ENCODE measurements at regions not wholly inside any gene's neighbourhood (a gene's known extent, or its start where the extent isn't known, plus 50 kb on each side); places are given as distances from the start of the nearest gene placed in this dataset.
"Not testable (repeated sequence)": the region's sequence is repeated elsewhere in the genome, so short reads cannot be mapped to it uniquely, and the experiment has no call there.

DNA sequence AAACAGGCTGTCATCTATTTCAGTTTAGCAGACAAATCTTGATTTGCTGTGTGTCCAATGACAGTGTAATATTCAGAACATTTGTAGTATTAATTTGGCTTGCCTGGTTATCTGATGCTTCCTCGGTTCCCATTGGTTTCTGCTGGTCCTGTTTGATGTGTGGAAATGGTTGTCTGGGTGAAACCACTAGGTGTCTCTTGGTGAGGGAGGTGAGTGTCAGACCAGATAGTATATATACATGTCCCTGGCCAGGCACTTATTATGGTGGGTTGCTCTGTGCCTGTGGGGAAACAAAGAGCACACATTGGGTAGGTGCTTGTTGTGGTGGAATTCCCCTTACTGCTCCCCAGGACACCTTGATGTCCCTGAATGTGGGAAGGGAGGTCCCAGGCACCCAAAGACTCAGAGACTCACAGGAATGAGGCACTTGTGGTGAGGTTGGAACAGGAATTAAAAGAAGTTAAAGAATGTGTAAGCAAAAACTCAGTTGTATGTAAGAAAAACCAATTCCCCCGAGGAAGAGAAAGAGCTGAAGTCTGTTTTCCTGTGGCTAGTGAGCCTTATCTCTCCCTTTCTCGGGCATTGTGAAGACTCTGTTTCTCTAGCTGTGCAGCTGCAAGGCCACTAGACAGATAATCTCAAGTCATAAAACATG, 1519.1 kb downstream of the BRINP3 start:
- DNase-seq: no peak
- intact Hi-C loops (cut with DNase I): no loop called here

DNA sequence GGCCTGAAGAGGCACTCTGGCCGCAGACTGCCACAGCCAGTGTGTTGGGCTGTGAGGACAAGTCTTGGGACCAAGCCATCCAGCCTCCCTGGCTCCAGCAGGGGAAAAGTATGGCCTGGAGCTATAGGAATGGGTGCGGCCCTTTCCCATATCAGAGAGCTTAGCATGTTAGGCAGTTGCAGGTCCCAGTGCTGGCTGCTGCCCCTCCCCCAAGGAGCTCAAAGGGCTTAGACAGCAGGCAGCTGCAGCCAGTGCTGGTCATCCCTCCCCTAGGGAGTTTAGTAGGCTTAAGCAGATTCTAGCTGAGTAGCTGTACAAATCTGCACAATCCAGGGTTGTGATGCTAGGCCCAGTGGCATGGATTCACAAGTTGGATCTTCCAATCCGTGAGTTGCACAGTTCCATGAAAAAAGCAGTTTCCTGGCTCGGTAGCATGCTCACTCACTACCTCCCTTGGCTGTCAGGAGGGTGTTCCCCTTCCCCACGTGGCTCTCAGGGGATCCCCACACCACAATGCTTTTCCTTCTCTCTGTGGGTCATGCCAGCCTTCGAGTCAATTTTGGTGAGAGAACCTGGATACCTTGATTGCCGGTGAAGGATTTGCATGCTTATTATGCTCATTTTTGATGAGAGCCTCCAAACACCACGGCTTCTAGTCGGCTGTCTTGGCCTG, 1490.8 kb downstream of the BRINP3 start:
- DNase-seq: peak in 2 of 10 donors; percentile 40 to 46

DNA sequence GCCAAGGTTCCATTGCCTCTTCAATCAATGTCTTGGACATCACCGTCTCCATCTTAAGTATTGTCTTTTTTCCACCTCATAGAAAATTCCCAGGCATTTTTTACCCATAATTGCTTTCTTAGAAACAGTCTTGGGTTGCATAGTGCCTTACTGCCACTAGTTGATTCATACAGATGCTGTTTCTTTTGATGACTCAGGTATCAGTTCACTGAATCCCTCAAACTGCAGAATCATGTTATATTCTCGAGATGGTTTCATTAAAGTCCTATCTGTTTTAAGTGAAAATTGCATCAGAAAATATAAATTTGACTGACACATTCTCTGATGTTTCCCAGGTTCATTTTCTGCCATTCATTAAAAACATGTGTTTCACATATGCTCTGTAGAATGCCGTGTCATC, 1489.1 kb downstream of the BRINP3 start:
- no peak for DNase-seq
- intact Hi-C loops (cut with DNase I): no loop called here

More for the DNA sequence above, 1490.8 kb downstream of the BRINP3 start:
- intact Hi-C loops (cut with DNase I): no loop called here

DNA sequence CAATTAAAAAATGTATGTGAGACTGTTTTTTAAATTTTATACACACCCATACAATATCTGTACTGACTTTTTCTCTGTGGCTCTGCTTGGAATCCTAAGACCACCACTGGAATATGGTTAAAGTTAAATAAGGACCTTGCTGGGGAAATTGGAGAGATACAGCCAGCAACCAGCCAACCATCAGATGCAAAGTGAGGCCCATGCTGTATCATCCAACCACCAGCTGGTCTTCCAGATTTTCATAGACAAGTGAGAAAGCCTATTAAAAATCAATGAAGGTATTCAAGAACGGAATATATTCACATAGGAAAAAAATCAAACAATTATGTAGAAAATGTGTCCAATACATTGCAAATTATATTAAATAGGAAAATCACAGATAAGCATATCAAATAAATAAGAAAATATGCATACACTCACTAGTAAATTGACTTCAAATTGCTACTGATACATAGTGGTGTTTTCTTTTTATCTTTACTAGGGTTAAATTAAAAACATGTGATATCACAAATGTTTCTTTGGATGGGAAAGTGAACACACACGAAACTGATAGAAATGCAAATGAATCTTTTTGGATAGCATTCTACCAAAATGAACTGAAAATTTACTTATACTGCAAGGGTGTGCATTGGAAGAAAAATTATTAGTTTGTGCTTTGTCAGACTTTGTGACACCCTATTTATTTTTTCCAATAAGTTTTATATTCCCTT, 1486.3 kb downstream of the BRINP3 start:
- no peak for DNase-seq
- intact Hi-C loops (cut with DNase I): no loop called here

DNA sequence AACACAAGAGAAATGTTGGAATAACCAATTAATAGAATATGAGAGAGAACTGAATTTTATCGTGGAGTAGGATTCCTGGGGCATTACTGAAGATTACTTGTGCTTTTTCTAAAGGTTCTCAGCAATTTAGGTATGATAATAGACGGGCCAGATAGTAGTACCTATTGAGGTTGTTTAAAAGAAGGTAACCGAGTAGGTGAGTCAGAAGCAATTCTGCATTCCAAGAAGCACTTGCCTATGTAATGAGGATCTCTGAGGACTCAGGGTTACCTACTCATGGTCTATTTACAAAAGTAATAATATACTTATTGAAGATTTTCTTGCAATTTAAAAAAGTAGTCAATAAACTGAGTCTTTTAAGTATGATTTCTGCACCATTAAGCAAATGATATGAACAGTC, 1469.8 kb downstream of the BRINP3 start:
- intact Hi-C loops (cut with DNase I): no loop called here
- DNase-seq: no peak

DNA sequence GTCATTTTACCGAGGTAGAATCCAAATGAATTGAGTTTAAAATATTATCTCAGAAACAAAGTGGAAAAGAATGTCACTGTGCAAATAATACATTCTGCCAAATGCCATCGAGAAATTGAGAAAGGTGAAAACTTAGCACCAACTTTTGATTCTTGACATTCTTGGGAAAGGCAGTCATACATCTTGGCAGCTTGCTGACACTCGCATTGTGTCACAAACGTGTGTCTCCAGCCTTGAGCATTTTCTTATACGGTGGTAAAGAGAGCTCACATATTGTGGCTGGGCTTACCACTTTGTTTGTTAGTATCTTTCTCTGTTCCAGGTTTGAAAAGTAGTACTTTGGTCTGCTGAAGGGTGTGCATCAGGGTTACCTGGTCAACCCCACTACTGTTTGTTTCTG, 1456.1 kb downstream of the BRINP3 start:
- DNase-seq: no peak
- intact Hi-C loops (cut with DNase I): no loop called here

DNA sequence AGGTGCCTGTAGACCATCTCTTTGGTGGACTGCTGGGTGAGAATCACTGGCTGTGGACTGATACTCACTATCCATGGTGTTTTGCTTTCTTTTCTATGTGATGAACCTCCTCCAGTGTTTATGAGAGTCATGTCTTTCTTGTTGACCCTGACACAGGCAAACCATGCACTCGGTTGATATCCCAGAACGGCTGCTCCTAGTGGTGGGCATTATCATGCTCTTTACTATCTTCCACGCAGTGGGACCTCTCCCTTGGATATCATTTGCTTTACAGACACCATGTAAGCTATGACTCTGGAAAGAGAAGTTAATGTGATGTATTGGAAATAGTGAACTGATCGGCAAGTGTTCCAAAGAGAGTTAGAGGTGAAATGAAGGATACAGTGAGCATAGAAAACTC, 1455.6 kb downstream of the BRINP3 start:
- no peak for DNase-seq
- intact Hi-C loops (cut with DNase I): no loop called here

DNA sequence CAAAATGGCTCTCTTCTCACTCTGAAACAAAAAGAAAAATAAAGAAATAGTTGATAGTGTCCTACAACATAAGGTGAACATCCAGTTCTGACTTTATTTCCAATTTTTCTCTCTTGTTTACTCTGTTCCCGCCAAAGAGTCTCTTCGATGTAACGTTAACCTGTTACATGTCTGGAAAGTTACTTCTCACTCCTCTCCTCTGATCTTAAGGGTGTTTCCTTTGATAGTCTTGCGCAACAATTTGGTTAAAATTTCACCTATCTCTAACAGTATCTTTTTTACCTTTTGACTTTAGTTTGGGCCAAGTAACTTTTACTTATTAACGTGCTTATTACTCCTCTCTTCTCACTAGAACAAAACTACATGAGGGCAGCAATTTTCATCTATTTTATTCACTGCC, 1450.2 kb downstream of the BRINP3 start:
- DNase-seq: no peak
- intact Hi-C loops (cut with DNase I): no loop called here

DNA sequence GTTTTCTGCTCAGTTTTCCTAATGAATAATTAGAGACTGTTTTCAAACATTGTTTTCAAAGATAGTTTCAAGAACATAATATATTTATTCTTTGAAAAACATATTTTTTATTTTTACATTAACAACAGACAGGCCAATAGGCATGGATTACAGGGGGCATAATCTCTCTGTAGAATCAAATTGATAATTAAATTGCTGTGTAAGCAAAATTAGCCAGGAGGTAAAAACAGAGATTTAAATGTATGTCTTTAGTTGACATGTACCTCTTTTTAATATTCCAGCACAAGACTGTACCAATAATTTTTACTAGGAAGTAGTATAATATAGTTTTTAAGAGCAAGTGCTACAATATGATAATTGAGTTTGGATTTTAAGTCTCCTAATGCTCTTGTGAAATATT, 1444.5 kb downstream of the BRINP3 start:
- intact Hi-C loops (cut with DNase I): no loop called here
- DNase-seq: no peak

DNA sequence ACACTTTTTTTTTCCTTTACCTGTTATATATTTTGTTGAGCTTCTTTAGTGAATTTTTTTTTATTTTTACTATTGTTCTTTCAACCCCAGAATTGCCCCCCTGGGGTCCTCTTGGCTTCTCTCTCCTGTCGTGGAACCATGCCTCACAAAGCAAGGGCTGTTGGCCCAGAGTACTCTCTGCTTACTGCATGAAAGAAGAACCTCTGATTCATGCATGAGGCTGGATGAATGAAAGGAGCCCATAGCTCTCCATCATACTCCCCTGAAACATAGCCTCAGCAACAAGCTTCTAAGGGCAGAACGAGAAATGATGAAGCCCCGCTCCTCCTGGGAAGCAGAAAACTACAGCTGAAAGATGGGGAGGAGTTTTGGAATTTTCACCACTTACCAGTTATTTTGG, 1441.0 kb downstream of the BRINP3 start:
- intact Hi-C loops (cut with DNase I): no loop called here
- DNase-seq: peak in 1 of 10 donors; percentile 55

DNA sequence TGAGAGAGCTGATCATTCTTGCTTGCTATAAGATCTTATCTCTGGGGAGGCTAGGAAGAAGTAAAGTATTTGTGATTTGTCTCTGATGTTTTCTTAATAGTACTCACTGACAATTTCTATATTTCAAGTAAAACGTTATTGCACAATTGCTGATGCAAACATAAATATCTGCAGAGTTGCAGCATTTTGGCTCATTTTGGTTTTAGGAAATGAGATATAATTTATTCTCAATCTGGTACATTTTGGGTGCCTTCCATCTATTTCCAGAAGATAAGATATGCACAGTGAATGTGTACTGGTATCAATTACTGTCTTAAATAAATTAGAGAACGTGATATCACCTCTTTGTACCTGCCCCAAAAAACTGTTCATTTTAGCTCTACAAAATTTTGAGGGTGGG, 1431.5 kb downstream of the BRINP3 start:
- no peak for DNase-seq
- intact Hi-C loops (cut with DNase I): no loop called here

DNA sequence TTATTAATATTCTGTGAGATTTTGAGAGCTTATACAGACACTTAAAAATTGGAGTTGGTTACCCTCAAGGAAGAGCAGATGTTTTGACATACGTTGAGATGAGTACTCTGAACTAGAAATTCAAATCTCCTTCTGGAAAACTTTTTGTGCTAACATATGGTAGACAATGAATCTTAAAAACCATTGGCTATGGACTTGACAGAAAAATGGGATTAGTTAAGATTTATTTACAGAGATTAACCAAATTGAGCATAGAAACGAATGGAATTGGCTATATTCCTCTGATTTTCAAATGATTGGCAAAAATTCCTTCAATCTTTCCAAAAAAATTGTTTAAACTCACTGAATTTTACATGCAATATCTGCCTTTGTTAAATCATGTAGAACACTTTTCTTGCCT, 1392.9 kb downstream of the BRINP3 start:
- DNase-seq: no peak
- intact Hi-C loops (cut with DNase I): no loop called here

DNA sequence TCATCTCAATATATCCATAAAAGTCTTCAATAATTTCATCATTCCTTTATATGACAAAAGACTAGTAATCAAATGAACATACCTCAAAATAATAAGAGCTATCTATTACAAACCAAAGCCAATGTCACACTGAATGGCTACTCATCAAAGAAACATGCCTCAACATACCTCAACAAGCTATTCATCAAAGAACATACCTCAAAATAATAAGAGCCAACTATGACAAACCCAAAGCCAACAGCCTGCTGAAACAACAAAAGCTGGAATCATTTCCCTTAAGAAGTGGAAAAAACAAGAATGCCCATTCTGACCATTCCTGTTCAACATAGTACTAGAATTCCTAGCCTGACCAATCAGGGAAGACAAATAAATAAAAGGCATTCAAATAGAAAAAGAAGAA, 1373.7 kb downstream of the BRINP3 start:
- intact Hi-C loops (cut with DNase I): no loop called here

DNA sequence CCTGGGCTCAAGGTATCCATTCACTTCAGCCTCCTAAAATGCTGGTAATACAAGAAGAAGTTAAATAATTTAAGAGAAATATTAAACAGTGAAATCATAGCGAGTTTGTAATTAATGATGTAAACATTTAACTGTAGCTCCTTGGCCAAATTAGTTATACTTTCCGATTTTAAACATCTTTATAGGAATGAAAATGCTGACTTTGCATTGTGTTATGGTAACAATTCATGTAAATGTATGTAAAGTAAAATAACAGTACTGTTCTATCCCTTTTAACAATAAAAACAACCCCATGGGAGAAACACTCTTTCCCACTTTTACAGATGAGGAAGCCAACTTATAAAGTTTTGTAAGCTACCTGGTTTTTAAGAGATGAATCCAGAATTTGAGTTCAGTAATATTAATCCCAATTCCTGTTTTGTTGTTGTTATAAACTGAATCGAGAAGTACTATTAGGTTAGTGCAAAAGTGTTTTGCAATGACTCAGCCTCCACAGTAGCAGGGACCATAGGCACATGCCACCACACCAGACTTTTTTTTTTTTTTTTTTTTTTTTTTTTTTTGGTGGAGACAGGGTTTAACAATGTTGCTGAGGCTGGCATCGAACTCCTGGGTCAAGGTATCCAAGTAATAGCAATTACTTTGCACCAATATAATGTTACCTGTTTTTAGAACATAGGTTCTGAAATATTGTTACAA, 1360.4 kb downstream of the BRINP3 start:
- intact Hi-C loops (cut with DNase I): no loop called here
- no peak for DNase-seq

More for the DNA sequence above, 1373.7 kb downstream of the BRINP3 start:
- DNase-seq: no peak

DNA sequence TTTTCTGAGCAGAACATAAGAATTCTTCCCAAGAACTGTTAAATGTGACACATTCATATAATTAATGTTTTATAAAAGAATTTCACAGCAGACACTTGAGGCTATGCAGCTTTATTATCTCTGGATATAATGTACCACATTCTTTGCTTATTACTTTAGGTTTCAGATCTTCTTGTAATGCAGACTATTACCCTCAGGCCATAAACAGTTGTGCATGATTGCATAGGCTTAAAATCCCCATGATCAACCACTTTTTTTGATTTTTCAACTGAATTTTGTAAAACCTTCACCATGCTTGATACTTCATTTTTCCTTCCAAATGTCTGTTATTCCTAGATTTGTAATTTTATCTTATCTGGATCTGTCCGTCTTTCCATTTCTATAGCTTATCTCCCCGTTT, 1355.7 kb downstream of the BRINP3 start:
- intact Hi-C loops (cut with DNase I): no loop called here
- DNase-seq: no peak

DNA sequence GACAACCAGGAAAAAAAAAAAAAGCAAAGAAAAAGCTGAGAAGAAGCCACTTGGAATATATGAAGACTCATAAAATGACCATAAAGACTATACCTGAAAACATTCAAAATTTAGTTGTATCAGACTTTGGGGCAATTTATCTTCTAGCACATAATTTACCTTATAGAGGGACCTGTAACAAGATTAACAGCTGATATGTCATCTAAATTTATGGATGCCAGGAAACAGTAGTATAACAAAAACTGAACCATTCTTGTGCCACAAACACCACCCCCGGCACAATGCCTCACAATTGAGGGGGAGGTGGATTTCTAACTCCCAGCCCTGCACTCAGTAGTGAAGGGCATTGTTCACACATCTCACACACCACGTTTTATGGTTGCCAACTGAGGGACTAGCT, 1352.0 kb downstream of the BRINP3 start:
- intact Hi-C loops (cut with DNase I): no loop called here

DNA sequence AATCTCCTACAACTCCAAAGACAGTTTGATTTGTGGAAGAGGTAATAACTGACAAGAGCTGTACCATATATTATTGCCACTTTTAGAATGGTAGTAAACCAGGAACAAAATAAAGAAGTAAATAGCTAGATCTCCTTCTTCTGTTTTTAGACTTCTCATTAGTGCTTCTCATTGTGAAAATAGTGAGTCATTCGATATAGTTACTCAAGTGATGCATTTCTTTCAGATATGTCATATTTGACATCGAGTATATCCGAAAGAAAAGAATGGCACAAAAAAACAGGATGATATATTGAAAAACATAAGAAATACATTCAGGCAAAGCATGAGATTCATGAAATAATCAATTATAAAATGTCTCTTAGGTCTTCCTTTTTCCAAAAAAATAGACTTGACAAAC, 1346.1 kb downstream of the BRINP3 start:
- DNase-seq: no peak
- intact Hi-C loops (cut with DNase I): no loop called here

More for the DNA sequence above, 1352.0 kb downstream of the BRINP3 start:
- no peak for DNase-seq

DNA sequence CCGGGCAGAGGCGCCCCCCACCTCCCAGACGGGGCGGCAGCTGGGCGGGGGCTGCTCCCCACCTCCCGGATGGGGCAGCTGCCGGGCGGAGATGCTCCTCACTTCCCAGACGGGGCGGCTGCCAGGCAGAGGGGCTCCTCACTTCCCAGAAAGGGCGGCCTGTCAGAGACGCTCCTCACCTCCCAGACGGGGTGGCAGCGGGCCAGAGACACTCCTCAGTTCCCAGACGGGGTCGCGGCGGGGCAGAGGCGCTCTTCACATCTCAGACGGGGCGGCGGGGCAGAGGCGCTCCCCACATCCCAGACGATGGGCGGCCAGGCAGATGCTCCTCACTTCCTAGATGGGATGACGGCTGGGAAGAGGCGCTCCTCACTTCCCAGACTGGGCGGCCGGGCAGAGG, 1337.9 kb downstream of the BRINP3 start:
- intact Hi-C loops (cut with DNase I): not testable (repeated sequence)

DNA sequence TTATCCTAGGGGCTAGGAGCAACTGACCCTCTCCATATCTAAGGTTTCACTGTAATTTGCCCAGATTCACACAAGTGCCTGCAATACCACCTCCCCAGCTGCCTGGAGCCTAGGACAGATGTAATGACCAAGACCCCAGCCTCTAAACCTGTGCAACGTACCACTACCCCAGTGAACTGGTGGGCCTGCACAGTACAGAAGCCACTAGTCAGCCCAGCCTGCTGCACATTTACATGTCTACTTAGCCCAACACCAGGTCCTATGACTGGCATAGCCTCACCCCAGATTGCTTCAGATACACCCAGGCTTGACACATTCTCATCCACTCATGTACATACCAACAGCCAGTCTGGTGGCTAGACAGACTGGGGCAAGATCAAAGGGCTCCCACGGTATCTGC, 1336.6 kb downstream of the BRINP3 start:
- intact Hi-C loops (cut with DNase I): no loop called here
- no peak for DNase-seq

More for the DNA sequence above, 1337.9 kb downstream of the BRINP3 start:
- DNase-seq: peak in 2 of 10 donors; percentile 59 to 81

DNA sequence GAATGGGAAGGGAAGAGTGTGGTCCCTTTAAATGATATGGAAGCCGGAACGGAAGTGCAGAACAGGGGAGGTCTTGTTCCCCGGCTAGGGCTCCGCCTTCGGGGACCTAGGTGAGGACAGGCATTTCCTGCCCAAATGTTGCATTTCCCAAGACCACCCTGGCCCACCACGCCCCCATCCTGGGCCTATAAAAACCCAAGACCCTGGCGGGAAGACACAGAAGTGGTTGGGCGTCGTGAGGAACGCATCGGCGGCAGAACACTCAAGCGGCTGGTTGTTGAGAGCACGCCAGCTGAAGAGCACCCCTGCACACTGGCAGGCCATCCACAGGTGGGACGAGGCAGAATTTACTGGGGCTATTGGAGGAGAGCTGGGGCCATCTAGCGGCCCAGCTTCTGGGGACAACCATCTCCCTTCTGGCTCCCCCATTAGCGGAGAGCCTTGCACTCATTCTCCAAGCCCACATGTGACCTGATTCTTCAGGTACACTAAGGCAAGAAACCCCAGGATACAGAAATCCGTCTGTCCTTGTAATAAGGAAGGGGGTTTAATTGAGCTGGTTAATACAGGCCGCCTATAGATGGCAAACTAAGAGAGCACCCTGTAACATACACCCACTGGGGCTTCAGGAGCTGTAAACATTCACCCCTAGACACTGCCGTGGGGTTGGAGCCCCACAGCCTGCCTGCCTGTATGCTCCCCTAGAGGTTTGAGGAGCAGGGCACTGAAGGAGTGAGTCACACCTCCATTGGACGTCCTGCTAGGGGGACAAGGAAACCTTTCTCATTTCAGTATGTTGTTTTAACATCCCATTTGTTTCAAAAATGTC, 1327.9 kb downstream of the BRINP3 start:
- intact Hi-C loops (cut with DNase I): no loop called here
- peak in 1 of 10 donors; percentile 73 for DNase-seq
